Embryonic facial prominence (tissue), 1 donor: ENCODE measurements at regions not wholly inside any gene's neighbourhood (a gene's known extent, or its start where the extent isn't known, plus 50 kb on each side); places are given as distances from the start of the nearest gene placed in this dataset.
"Not testable (repeated sequence)": the region's sequence is repeated elsewhere in the genome, so short reads cannot be mapped to it uniquely, and the experiment has no call there.

Experiments
- DNase-seq: peaks from one replicate; pipeline ENCODE4 v3.0.0-alpha.2; 2016; ENCODE audit errors: extremely low spot score

- DNase-seq, result no peak
These were observed 2545.3 kb downstream of the PCDH9 start for GRCh38 chr13:64684685-64685431.

- no peak for DNase-seq
These were observed 2546.0 kb downstream of the PCDH9 start for GRCh38 chr13:64684108-64684507.

- no peak for DNase-seq
These were observed 2549.4 kb downstream of the PCDH9 start for GRCh38 chr13:64680739-64681138.

- DNase-seq, result no peak
These were observed 2554.8 kb downstream of the PCDH9 start for GRCh38 chr13:64675255-64675892.

- DNase-seq, result no peak
These were observed 2556.0 kb downstream of the PCDH9 start for GRCh38 chr13:64674126-64674525.

GRCh38 chr13:64672751-64673150 is 2557.4 kb downstream of the PCDH9 start:
- no peak for DNase-seq

GRCh38 chr13:64662887-64663593 is 2567.1 kb downstream of the PCDH9 start:
- DNase-seq, result no peak

- no peak for DNase-seq
These were observed 2581.8 kb downstream of the PCDH9 start for GRCh38 chr13:64648293-64648692.

GRCh38 chr13:64643066-64643465 is 2587.1 kb downstream of the PCDH9 start:
- no peak for DNase-seq

- no peak for DNase-seq
These were observed 2590.1 kb downstream of the PCDH9 start for GRCh38 chr13:64640002-64640401.

- DNase-seq, result no peak
These were observed 2590.9 kb downstream of the PCDH9 start for GRCh38 chr13:64639206-64639605.

- DNase-seq, result no peak
These were observed 2596.2 kb downstream of the PCDH9 start for GRCh38 chr13:64633948-64634347.

- no peak for DNase-seq
These were observed 2602.5 kb downstream of the PCDH9 start for GRCh38 chr13:64627654-64628053.

- DNase-seq, result no peak
These were observed 2604.0 kb downstream of the PCDH9 start for GRCh38 chr13:64626105-64626504.

- DNase-seq, result no peak
These were observed 2612.9 kb downstream of the PCDH9 start for GRCh38 chr13:64617231-64617630.

GRCh38 chr13:64591971-64592370 is 2638.2 kb downstream of the PCDH9 start:
- no peak for DNase-seq

GRCh38 chr13:64579331-64579730 is 2650.8 kb downstream of the PCDH9 start:
- no peak for DNase-seq

- no peak for DNase-seq
These were observed 2661.4 kb downstream of the PCDH9 start for GRCh38 chr13:64568748-64569147.

- DNase-seq, result not testable (repeated sequence)
These were observed 2672.1 kb downstream of the PCDH9 start for GRCh38 chr13:64558031-64558430.

GRCh38 chr13:64556376-64556775 is 2673.8 kb downstream of the PCDH9 start:
- DNase-seq, result no peak

- no peak for DNase-seq
These were observed 2676.6 kb downstream of the PCDH9 start for GRCh38 chr13:64553411-64554129.

GRCh38 chr13:64551755-64552154 is 2678.4 kb downstream of the PCDH9 start:
- no peak for DNase-seq
